Activated T-cell treated with anti-CD3 and anti-CD28 coated beads, Interleukin-2, amount 50 U/mL, for 4 hours (primary cell): ENCODE measurements at regions not wholly inside any gene's neighbourhood (a gene's known extent, or its start where the extent isn't known, plus 50 kb on each side); places are given as distances from the start of the nearest gene placed in this dataset.
"Not testable (repeated sequence)": the region's sequence is repeated elsewhere in the genome, so short reads cannot be mapped to it uniquely, and the experiment has no call there.

ENCODE experiments used
- ATAC-seq, 2 donors: fragments of 200-7000 bp; cut with Tn5 transposase; one replicate each; pipeline ENCODE4 v1.10.0; 2021
- DNase-seq: peaks from one replicate; pipeline ENCODE4 v3.0.0-alpha.2; 2020
- H3K27me3 Mint-ChIP-seq: one replicate; pipeline ENCODE4 v1.8.0; 2021; ENCODE audit warnings: low read depth, mixed read lengths
- H3K36me3 Mint-ChIP-seq: one replicate; pipeline ENCODE4 v1.8.0; 2022; ENCODE audit warnings: mixed read lengths; ENCODE audit not compliant: insufficient read depth
- H3K4me1 Mint-ChIP-seq: one replicate; pipeline ENCODE4 v1.8.0; 2021; ENCODE audit warnings: low read depth, mixed read lengths
- H3K4me3 Mint-ChIP-seq: one replicate; pipeline ENCODE4 v1.8.0; 2021; ENCODE audit warnings: mild to moderate bottlenecking, moderate library complexity, mixed read lengths
- H3K9me3 Mint-ChIP-seq: one replicate; pipeline ENCODE4 v1.8.0; 2021; ENCODE audit warnings: mixed read lengths

- H3K4me3 Mint-ChIP-seq, ATAC-seq, DNase-seq, H3K4me1 Mint-ChIP-seq, H3K36me3 Mint-ChIP-seq: not testable (repeated sequence)
- Mint-ChIP-seq H3K27me3 (peaks cover 29% of the 10 kb centered on the region), H3K9me3 (peaks cover 12% of the 10 kb centered on the region)
Observed at GRCh38 chr2:238531017-238531645, 104.4 kb downstream of the ASB1 start.

GRCh38 chr2:238543732-238544131 is 117.0 kb downstream of the ASB1 start:
- not testable (repeated sequence) for H3K4me3 Mint-ChIP-seq, H3K4me1 Mint-ChIP-seq, DNase-seq, ATAC-seq, H3K9me3 Mint-ChIP-seq, H3K36me3 Mint-ChIP-seq
- H3K27me3 Mint-ChIP-seq, result peaks cover 67% of the 10 kb centered on the region

- Mint-ChIP-seq H3K4me3 (no peak overlapping the region), H3K9me3 (peaks cover 5% of the 10 kb centered on the region), H3K36me3 (no peaks in the 10 kb centered on the region), H3K27me3 (peaks cover 48% of the 10 kb centered on the region), H3K4me1 (no peaks in the 10 kb centered on the region)
- ATAC-seq (no peak), DNase-seq (no peak)
Observed at GRCh38 chr2:238548902-238549462, 122.3 kb downstream of the ASB1 start.

GRCh38 chr2:238549866-238550265 is 123.1 kb downstream of the ASB1 start:
- H3K9me3 Mint-ChIP-seq, result peaks cover 5% of the 10 kb centered on the region

GRCh38 chr2:238551091-238551490 is 124.4 kb downstream of the ASB1 start:
- H3K9me3 Mint-ChIP-seq, result peaks cover 5% of the 10 kb centered on the region
- no peak overlapping the region for H3K4me3 Mint-ChIP-seq
- DNase-seq, result no peak

More at GRCh38 chr2:238549866-238550265, 123.1 kb downstream of the ASB1 start:
- peaks cover 45% of the 10 kb centered on the region for H3K27me3 Mint-ChIP-seq
- H3K4me3 Mint-ChIP-seq, result no peak overlapping the region
- no peaks in the 10 kb centered on the region for H3K36me3 Mint-ChIP-seq
- no peaks in the 10 kb centered on the region for H3K4me1 Mint-ChIP-seq
- DNase-seq (no peak), ATAC-seq (no peak)

GRCh38 chr2:238552226-238552625 is 125.5 kb downstream of the ASB1 start:
- Mint-ChIP-seq H3K4me1 (no peaks in the 10 kb centered on the region), H3K9me3 (peaks cover 5% of the 10 kb centered on the region), H3K27me3 (peaks cover 30% of the 10 kb centered on the region), H3K36me3 (no peaks in the 10 kb centered on the region), H3K4me3 (no peak overlapping the region)
- ATAC-seq (no peak), DNase-seq (no peak)

More at GRCh38 chr2:238551091-238551490, 124.4 kb downstream of the ASB1 start:
- H3K27me3 Mint-ChIP-seq, result peaks cover 38% of the 10 kb centered on the region
- ATAC-seq, result no peak
- H3K36me3 Mint-ChIP-seq, result no peaks in the 10 kb centered on the region
- H3K4me1 Mint-ChIP-seq, result no peaks in the 10 kb centered on the region

GRCh38 chr2:238553159-238553558 is 126.4 kb downstream of the ASB1 start:
- no peak overlapping the region for H3K4me3 Mint-ChIP-seq
- no peak for ATAC-seq
- H3K4me1 Mint-ChIP-seq, result no peaks in the 10 kb centered on the region
- DNase-seq, result no peak
- peaks cover 25% of the 10 kb centered on the region for H3K27me3 Mint-ChIP-seq
- no peaks in the 10 kb centered on the region for H3K36me3 Mint-ChIP-seq
- H3K9me3 Mint-ChIP-seq, result peaks cover 5% of the 10 kb centered on the region

- H3K4me3 Mint-ChIP-seq, result no peak overlapping the region
- H3K9me3 Mint-ChIP-seq, result peaks cover 5% of the 10 kb centered on the region
- peaks cover 9% of the 10 kb centered on the region for H3K27me3 Mint-ChIP-seq
- DNase-seq, result no peak
- no peaks in the 10 kb centered on the region for H3K36me3 Mint-ChIP-seq
- no peaks in the 10 kb centered on the region for H3K4me1 Mint-ChIP-seq
- ATAC-seq, result no peak
Observed at GRCh38 chr2:238554468-238555315, 128.0 kb downstream of the ASB1 start.

- Mint-ChIP-seq H3K4me3 (no peak overlapping the region), H3K36me3 (no peaks in the 10 kb centered on the region), H3K4me1 (no peaks in the 10 kb centered on the region), H3K9me3 (peaks cover 5% of the 10 kb centered on the region), H3K27me3 (peaks cover 3% of the 10 kb centered on the region)
- ATAC-seq (no peak), DNase-seq (no peak)
Observed at GRCh38 chr2:238555786-238556542, 129.2 kb downstream of the ASB1 start.

- DNase-seq (no peak), ATAC-seq (no peak)
- Mint-ChIP-seq H3K9me3 (peaks cover 5% of the 10 kb centered on the region), H3K36me3 (no peaks in the 10 kb centered on the region), H3K4me1 (no peaks in the 10 kb centered on the region), H3K27me3 (peaks cover 3% of the 10 kb centered on the region), H3K4me3 (no peak overlapping the region)
Observed at GRCh38 chr2:238557431-238557830, 130.7 kb downstream of the ASB1 start.

GRCh38 chr2:238557936-238558335 is 131.2 kb downstream of the ASB1 start:
- Mint-ChIP-seq H3K36me3 (no peaks in the 10 kb centered on the region), H3K4me3 (no peak overlapping the region), H3K4me1 (no peaks in the 10 kb centered on the region), H3K27me3 (peaks cover 3% of the 10 kb centered on the region), H3K9me3 (peaks cover 4% of the 10 kb centered on the region)
- ATAC-seq (no peak), DNase-seq (no peak)

GRCh38 chr2:238558456-238559099 is 131.9 kb downstream of the ASB1 start:
- Mint-ChIP-seq H3K4me1 (no peaks in the 10 kb centered on the region), H3K36me3 (no peaks in the 10 kb centered on the region)
- no peak for ATAC-seq

GRCh38 chr2:238560234-238560633 is 133.5 kb downstream of the ASB1 start:
- peaks cover 3% of the 10 kb centered on the region for H3K27me3 Mint-ChIP-seq

More at GRCh38 chr2:238558456-238559099, 131.9 kb downstream of the ASB1 start:
- peaks cover 3% of the 10 kb centered on the region for H3K27me3 Mint-ChIP-seq
- no peak overlapping the region for H3K4me3 Mint-ChIP-seq
- no peak for DNase-seq
- H3K9me3 Mint-ChIP-seq, result no peaks in the 10 kb centered on the region

GRCh38 chr2:238561230-238561629 is 134.5 kb downstream of the ASB1 start:
- H3K9me3 Mint-ChIP-seq, result no peaks in the 10 kb centered on the region
- H3K36me3 Mint-ChIP-seq, result no peaks in the 10 kb centered on the region
- ATAC-seq, result no peak
- H3K27me3 Mint-ChIP-seq, result peaks cover 3% of the 10 kb centered on the region
- H3K4me1 Mint-ChIP-seq, result no peaks in the 10 kb centered on the region
- no peak for DNase-seq
- no peak overlapping the region for H3K4me3 Mint-ChIP-seq

More at GRCh38 chr2:238560234-238560633, 133.5 kb downstream of the ASB1 start:
- DNase-seq (no peak), ATAC-seq (no peak)
- Mint-ChIP-seq H3K9me3 (no peaks in the 10 kb centered on the region), H3K4me1 (no peaks in the 10 kb centered on the region), H3K36me3 (no peaks in the 10 kb centered on the region), H3K4me3 (no peak overlapping the region)
